HepG2 (cell line): ENCODE measurements at regions not wholly inside any gene's neighbourhood (a gene's known extent, or its start where the extent isn't known, plus 50 kb on each side); places are given as distances from the start of the nearest gene placed in this dataset.

ENCODE experiments used
- EP300 ChIP-seq, 3 experiments: sonication (generic) in 1 of 3; formaldehyde crosslinking in 1 of 3; IDR thresholded peaks; 2 replicates each; pipeline versions ENCODE4 v1.5.1 to v1.6.1; 2011 to 2020; ENCODE audit warnings: low read depth in 2 of 3, low read length in 2 of 3, borderline replicate concordance in 1 of 3, improper control_type of control experiment in 1 of 3, mild to moderate bottlenecking in 1 of 3, missing genetic modification reagents in 1 of 3, moderate library complexity in 1 of 3
- FOSL1 ChIP-seq: sonication (generic); formaldehyde crosslinking; IDR thresholded peaks from 2 replicates; pipeline ENCODE4 v1.9.0; 2021; ENCODE audit warnings: missing genetic modification reagents, borderline replicate concordance
- FOSL2 ChIP-seq: sonication (generic); formaldehyde crosslinking; IDR thresholded peaks from 2 replicates; pipeline ENCODE4 v1.4.0; 2020; ENCODE audit warnings: missing genetic modification reagents
- GATA4 ChIP-seq: sonication (generic); IDR thresholded peaks from 2 replicates; pipeline ENCODE4 v1.6.1; 2016; ENCODE audit warnings: antibody characterized with exemption, low read depth, borderline replicate concordance
- KDM6A ChIP-seq: IDR thresholded peaks from 2 replicates; pipeline ENCODE4 v1.6.1; 2016; ENCODE audit warnings: low read depth
- MLX ChIP-seq: IDR thresholded peaks from 2 replicates; pipeline ENCODE4 v1.6.1; 2016
- PITX1 ChIP-seq: sonication (generic); formaldehyde crosslinking; IDR thresholded peaks from 2 replicates; pipeline ENCODE4 v1.5.1; 2020; ENCODE audit warnings: mild to moderate bottlenecking, missing genetic modification reagents
- RARA ChIP-seq: IDR thresholded peaks from 2 replicates; pipeline ENCODE4 v1.6.1; 2016; ENCODE audit warnings: missing genetic modification reagents, missing compliant biosample characterization
- ZMAT3 ChIP-seq: sonication (generic); formaldehyde crosslinking; conservative IDR thresholded peaks from 2 replicates; pipeline ENCODE4 v1.7.0; 2021; ENCODE audit warnings: missing genetic modification reagents
- ZNF296 ChIP-seq: sonication (generic); formaldehyde crosslinking; conservative IDR thresholded peaks from 2 replicates; pipeline ENCODE4 v1.5.0; 2020; ENCODE audit warnings: mild to moderate bottlenecking, missing genetic modification reagents
- ZNF335 ChIP-seq: sonication (generic); formaldehyde crosslinking; IDR thresholded peaks from 2 replicates; pipeline ENCODE4 v1.4.0; 2020; ENCODE audit warnings: missing genetic modification reagents
- ZNF609 ChIP-seq: sonication (generic); formaldehyde crosslinking; IDR thresholded peaks from 2 replicates; pipeline ENCODE4 v1.4.0; 2020; ENCODE audit warnings: mild to moderate bottlenecking, missing genetic modification reagents, borderline replicate concordance
- ZNF644 ChIP-seq: IDR thresholded peaks from 2 replicates; pipeline ENCODE4 v1.6.1; 2016; ENCODE audit warnings: low read depth
- ZSCAN22 ChIP-seq: sonication (generic); formaldehyde crosslinking; IDR thresholded peaks from 2 replicates; pipeline ENCODE4 v1.4.0; 2020; ENCODE audit warnings: mild to moderate bottlenecking, missing genetic modification reagents
- TF ChIP-seq, protein P1 (sequence below): sonication (generic); formaldehyde crosslinking; IDR thresholded peaks from 2 replicates; pipeline ENCODE4 v1.4.0; 2020; ENCODE audit warnings: missing genetic modification reagents
- TF ChIP-seq, protein P2 (sequence below): sonication (generic); formaldehyde crosslinking; IDR thresholded peaks from 2 replicates; pipeline ENCODE4 v1.4.0; 2020; ENCODE audit warnings: missing genetic modification reagents
- TF ChIP-seq, protein P3 (sequence below): IDR thresholded peaks from 2 replicates; pipeline ENCODE4 v1.6.1; 2016; ENCODE audit warnings: low read depth

DNA sequence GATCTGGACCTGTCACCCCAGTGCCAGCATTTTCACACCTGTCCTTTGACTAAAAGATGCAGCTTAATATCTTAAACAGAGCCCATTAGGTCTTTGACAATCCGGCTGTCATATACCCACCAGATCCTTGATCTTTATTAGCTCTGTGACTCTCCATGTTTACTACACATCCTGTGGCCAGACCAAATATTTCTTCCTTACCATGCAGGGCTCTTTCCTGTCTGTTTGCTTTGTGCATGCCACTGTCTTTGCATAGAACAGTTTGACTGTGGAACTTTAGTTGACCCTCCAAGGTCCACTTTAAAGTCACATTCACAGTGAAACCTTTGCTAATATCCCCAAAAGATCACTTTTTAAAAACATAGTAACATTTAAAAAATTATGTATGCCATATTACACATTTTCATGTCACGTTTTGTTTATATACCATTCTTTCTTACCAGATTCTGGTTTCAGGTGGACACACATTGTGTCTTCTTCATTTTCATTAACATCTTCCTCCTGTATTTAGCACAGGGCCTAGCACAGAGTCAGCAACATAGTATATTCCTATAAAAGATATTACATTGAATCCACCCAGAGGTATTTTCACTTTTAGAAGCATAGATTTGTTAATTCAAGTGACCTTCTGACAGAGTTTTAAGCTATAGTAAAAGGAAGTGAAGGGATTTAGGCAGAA is 95.8 kb downstream of the RAP2B start (continued):
- peak in 1 of 2 experiments; percentile 93; a peak in 2 of 4 replicates for TF ChIP-seq EP300 (IDR thresholded peaks at IDR 0.05; ENCODE audit: low read depth in 2 of 2, low read length in 2 of 2)
- peak; percentile 82 for TF ChIP-seq EP300 (CRISPR knock-in tag; IDR thresholded peaks at IDR 0.05; ENCODE audit: borderline replicate concordance)
- TF ChIP-seq ZNF296 (CRISPR knock-in tag), result no peak
- peak; percentile 42; the same call in 1 of the 2 replicates for TF ChIP-seq FOSL1 (CRISPR knock-in tag)
- no peak for TF ChIP-seq ZMAT3
- TF ChIP-seq RARA (CRISPR knock-in tag), result peak; percentile 98
- no peak for TF ChIP-seq ZSCAN22 (CRISPR knock-in tag)
- TF ChIP-seq, protein P1, sequence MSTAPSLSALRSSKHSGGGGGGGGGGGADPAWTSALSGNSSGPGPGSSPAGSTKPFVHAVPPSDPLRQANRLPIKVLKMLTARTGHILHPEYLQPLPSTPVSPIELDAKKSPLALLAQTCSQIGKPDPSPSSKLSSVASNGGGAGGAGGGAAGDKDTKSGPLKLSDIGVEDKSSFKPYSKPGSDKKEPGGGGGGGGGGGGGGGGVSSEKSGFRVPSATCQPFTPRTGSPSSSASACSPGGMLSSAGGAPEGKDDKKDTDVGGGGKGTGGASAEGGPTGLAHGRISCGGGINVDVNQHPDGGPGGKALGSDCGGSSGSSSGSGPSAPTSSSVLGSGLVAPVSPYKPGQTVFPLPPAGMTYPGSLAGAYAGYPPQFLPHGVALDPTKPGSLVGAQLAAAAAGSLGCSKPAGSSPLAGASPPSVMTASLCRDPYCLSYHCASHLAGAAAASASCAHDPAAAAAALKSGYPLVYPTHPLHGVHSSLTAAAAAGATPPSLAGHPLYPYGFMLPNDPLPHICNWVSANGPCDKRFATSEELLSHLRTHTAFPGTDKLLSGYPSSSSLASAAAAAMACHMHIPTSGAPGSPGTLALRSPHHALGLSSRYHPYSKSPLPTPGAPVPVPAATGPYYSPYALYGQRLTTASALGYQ (CRISPR knock-in tag), result peak; percentile 47; the same call in 1 of the 2 replicates
- peak; percentile 85; the same call in 1 of the 2 replicates for TF ChIP-seq MLX (CRISPR knock-in tag)
- TF ChIP-seq GATA4, result peak; percentile 40; the same call in 1 of the 2 replicates
- peak; percentile 85 for TF ChIP-seq KDM6A (CRISPR knock-in tag)
- peak; percentile 20; the same call in 1 of the 2 replicates for TF ChIP-seq ZNF609 (CRISPR knock-in tag)
- TF ChIP-seq FOSL2 (CRISPR knock-in tag), result peak; percentile 78
- 0 out of 2 replicates have a peak, but pooled peaks have one; percentile 30 for TF ChIP-seq ZNF335 (CRISPR knock-in tag)
- peak; percentile 90 for TF ChIP-seq ZNF644 (CRISPR knock-in tag)
- TF ChIP-seq, protein P2, sequence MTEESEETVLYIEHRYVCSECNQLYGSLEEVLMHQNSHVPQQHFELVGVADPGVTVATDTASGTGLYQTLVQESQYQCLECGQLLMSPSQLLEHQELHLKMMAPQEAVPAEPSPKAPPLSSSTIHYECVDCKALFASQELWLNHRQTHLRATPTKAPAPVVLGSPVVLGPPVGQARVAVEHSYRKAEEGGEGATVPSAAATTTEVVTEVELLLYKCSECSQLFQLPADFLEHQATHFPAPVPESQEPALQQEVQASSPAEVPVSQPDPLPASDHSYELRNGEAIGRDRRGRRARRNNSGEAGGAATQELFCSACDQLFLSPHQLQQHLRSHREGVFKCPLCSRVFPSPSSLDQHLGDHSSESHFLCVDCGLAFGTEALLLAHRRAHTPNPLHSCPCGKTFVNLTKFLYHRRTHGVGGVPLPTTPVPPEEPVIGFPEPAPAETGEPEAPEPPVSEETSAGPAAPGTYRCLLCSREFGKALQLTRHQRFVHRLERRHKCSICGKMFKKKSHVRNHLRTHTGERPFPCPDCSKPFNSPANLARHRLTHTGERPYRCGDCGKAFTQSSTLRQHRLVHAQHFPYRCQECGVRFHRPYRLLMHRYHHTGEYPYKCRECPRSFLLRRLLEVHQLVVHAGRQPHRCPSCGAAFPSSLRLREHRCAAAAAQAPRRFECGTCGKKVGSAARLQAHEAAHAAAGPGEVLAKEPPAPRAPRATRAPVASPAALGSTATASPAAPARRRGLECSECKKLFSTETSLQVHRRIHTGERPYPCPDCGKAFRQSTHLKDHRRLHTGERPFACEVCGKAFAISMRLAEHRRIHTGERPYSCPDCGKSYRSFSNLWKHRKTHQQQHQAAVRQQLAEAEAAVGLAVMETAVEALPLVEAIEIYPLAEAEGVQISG (CRISPR knock-in tag), result no peak
- TF ChIP-seq, protein P3, sequence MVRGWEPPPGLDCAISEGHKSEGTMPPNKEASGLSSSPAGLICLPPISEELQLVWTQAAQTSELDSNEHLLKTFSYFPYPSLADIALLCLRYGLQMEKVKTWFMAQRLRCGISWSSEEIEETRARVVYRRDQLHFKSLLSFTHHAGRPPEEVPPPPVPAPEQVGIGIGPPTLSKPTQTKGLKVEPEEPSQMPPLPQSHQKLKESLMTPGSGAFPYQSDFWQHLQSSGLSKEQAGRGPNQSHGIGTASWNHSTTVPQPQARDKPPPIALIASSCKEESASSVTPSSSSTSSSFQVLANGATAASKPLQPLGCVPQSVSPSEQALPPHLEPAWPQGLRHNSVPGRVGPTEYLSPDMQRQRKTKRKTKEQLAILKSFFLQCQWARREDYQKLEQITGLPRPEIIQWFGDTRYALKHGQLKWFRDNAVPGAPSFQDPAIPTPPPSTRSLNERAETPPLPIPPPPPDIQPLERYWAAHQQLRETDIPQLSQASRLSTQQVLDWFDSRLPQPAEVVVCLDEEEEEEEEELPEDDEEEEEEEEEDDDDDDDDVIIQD (CRISPR knock-in tag), result peak; percentile 85
- peak; percentile 74 for TF ChIP-seq PITX1 (CRISPR knock-in tag)
